Activated gamma-delta T cell treated with Interleukin-2 at 50 U/mL for 16 hours (primary cell): ENCODE measurements at regions not wholly inside any gene's neighbourhood (a gene's known extent, or its start where the extent isn't known, plus 50 kb on each side); places are given as distances from the start of the nearest gene placed in this dataset.

Source experiments
- DNase-seq: peaks from one replicate; pipeline ENCODE4 v3.0.0-alpha.2; 2020

- DNase-seq, result no peak
Observed at GRCh38 chr3:152159328-152159727, 109.4 kb upstream of the MBNL1 start.

GRCh38 chr3:152160350-152161011 is 108.2 kb upstream of the MBNL1 start:
- DNase-seq, result no peak

- DNase-seq, result no peak
Observed at GRCh38 chr3:152172460-152172859, 96.3 kb upstream of the MBNL1 start.

GRCh38 chr3:152173627-152174026 is 95.1 kb upstream of the MBNL1 start:
- no peak for DNase-seq

GRCh38 chr3:152174876-152175527 is 93.7 kb upstream of the MBNL1 start:
- DNase-seq, result no peak

GRCh38 chr3:152175528-152175889 is 93.2 kb upstream of the MBNL1 start:
- no peak for DNase-seq

- DNase-seq, result no peak
Observed at GRCh38 chr3:152176241-152176640, 92.5 kb upstream of the MBNL1 start.

GRCh38 chr3:152176998-152177397 is 91.7 kb upstream of the MBNL1 start:
- DNase-seq, result no peak

GRCh38 chr3:152177757-152178156 is 91.0 kb upstream of the MBNL1 start:
- no peak for DNase-seq

- peak; percentile 56 for DNase-seq
Observed at GRCh38 chr3:152183473-152183872, 85.3 kb upstream of the MBNL1 start.

- DNase-seq, result no peak
Observed at GRCh38 chr3:152184971-152185686, 83.6 kb upstream of the MBNL1 start.

- no peak for DNase-seq
Observed at GRCh38 chr3:152185891-152186630, 82.7 kb upstream of the MBNL1 start.

- no peak for DNase-seq
Observed at GRCh38 chr3:152190636-152191183, 78.0 kb upstream of the MBNL1 start.

- DNase-seq, result no peak
Observed at GRCh38 chr3:152192050-152192449, 76.7 kb upstream of the MBNL1 start.

GRCh38 chr3:152192936-152193672 is 75.6 kb upstream of the MBNL1 start:
- DNase-seq, result no peak

- DNase-seq, result peak; percentile 6
Observed at GRCh38 chr3:152193673-152194267, 75.0 kb upstream of the MBNL1 start.

- no peak for DNase-seq
Observed at GRCh38 chr3:152195206-152195605, 73.5 kb upstream of the MBNL1 start.

- DNase-seq, result no peak
Observed at GRCh38 chr3:152196782-152197181, 71.9 kb upstream of the MBNL1 start.

GRCh38 chr3:152197451-152197850 is 71.3 kb upstream of the MBNL1 start:
- DNase-seq, result no peak

- DNase-seq, result no peak
Observed at GRCh38 chr3:152197937-152198336, 70.8 kb upstream of the MBNL1 start.

- DNase-seq, result no peak
Observed at GRCh38 chr3:152198665-152199064, 70.1 kb upstream of the MBNL1 start.
